DOHH2 (cell line): ENCODE measurements at regions not wholly inside any gene's neighbourhood (a gene's known extent, or its start where the extent isn't known, plus 50 kb on each side); places are given as distances from the start of the nearest gene placed in this dataset.

Experiments used
- H3F3A ChIP-seq: fragments of 200-600 bp; sonication (generic), shearing (Covaris generic); 2 replicates; pipeline ENCODE4 v1.6.0; 2016; ENCODE audit warnings: antibody characterized with exemption, mild to moderate bottlenecking; ENCODE audit not compliant: control insufficient read depth, insufficient read depth
- H3K27ac ChIP-seq: fragments of 200-600 bp; sonication (generic); 2 replicates; pipeline ENCODE4 v1.5.1; 2014; ENCODE audit warnings: low read depth, mild to moderate bottlenecking, low read length, moderate library complexity
- H3K27me3 ChIP-seq: fragments of 200-600 bp; sonication (generic); 2 replicates; pipeline ENCODE4 v1.6.1; 2014; ENCODE audit warnings: mild to moderate bottlenecking, low read length, mixed read lengths; ENCODE audit not compliant: control insufficient read depth
- H3K36me3 ChIP-seq: fragments of 200-600 bp; sonication (generic); 2 replicates; pipeline ENCODE4 v1.6.1; 2014; ENCODE audit warnings: mild to moderate bottlenecking, low read length, moderate library complexity, mixed read lengths; ENCODE audit not compliant: control insufficient read depth
- H3K4me1 ChIP-seq: fragments of 200-600 bp; sonication (generic); 2 replicates; pipeline ENCODE4 v1.6.1; 2014; ENCODE audit warnings: mild to moderate bottlenecking, low read length, mixed read lengths; ENCODE audit not compliant: control insufficient read depth
- H3K4me2 ChIP-seq: fragments of 200-600 bp; sonication (generic); 2 replicates; pipeline ENCODE4 v1.6.0; 2014; ENCODE audit warnings: mild to moderate bottlenecking, low read length, moderate library complexity
- H3K4me3 ChIP-seq: fragments of 200-600 bp; sonication (generic); 2 replicates; pipeline ENCODE4 v1.5.1; 2014; ENCODE audit warnings: mild to moderate bottlenecking, low read length, mixed read lengths
- H3K79me2 ChIP-seq: fragments of 200-600 bp; sonication (generic); 2 replicates; pipeline ENCODE4 v1.6.1; 2014; ENCODE audit warnings: mild to moderate bottlenecking, low read length, mixed read lengths; ENCODE audit not compliant: control insufficient read depth
- H3K9me2 ChIP-seq: fragments of 200-600 bp; sonication (generic); replicated peaks from 2 replicates; pipeline ENCODE4 v1.6.1; 2014; ENCODE audit warnings: mild to moderate bottlenecking, low read length, mixed read lengths; ENCODE audit not compliant: control insufficient read depth
- H3K9me3 ChIP-seq: fragments of 200-600 bp; sonication (generic); 2 replicates; pipeline ENCODE4 v1.6.1; 2014; ENCODE audit warnings: antibody characterized with exemption, low read length, mixed read lengths; ENCODE audit not compliant: control insufficient read depth, insufficient read depth
- H4K20me1 ChIP-seq: fragments of 200-600 bp; sonication (generic); 2 replicates; pipeline ENCODE4 v1.6.0; 2014; ENCODE audit warnings: low read depth, mild to moderate bottlenecking, antibody characterized with exemption, low read length, moderate library complexity; ENCODE audit not compliant: control insufficient read depth, insufficient read depth
- CTCF ChIP-seq: fragments of 200-600 bp; sonication (generic); IDR thresholded peaks from one replicate; pipeline ENCODE4 v1.5.1; 2014; ENCODE audit warnings: antibody characterized with exemption, mild to moderate bottlenecking, low read depth, low read length; ENCODE audit not compliant: poor library complexity, severe bottlenecking
- EZH2phosphoT487 ChIP-seq: fragments of 200-600 bp; sonication (generic); IDR thresholded peaks from 2 replicates; pipeline ENCODE4 v1.6.1; 2017; ENCODE audit warnings: borderline replicate concordance, mild to moderate bottlenecking, antibody characterized with exemption, low read length, moderate library complexity, mixed read lengths

GRCh38 chr12:47377414-47378221 is 297.9 kb upstream of the AMIGO2 start:
- TF ChIP-seq CTCF: no peak
- no peak for TF ChIP-seq EZH2phosphoT487
- H3K4me3 ChIP-seq: no peak overlapping the region
- H3K9me2 ChIP-seq: no peaks in the 10 kb centered on the region
- no peaks in the 10 kb centered on the region for H3K36me3 ChIP-seq
- no peak overlapping the region for H3K4me2 ChIP-seq
- H3F3A ChIP-seq: no peaks in the 10 kb centered on the region
- no peaks in the 10 kb centered on the region for H3K9me3 ChIP-seq
- H3K27ac ChIP-seq: no peak overlapping the region
- H3K79me2 ChIP-seq: no peaks in the 10 kb centered on the region
- H3K4me1 ChIP-seq: peaks cover 2% of the 10 kb centered on the region
- no peaks in the 10 kb centered on the region for H4K20me1 ChIP-seq
- peaks cover 5% of the 10 kb centered on the region; the same call in 1 of the 2 replicates for H3K27me3 ChIP-seq

- H3K27me3 ChIP-seq: peaks cover 5% of the 10 kb centered on the region; the same call in 1 of the 2 replicates
Observed at GRCh38 chr12:47376927-47377326, 297.2 kb upstream of the AMIGO2 start.

GRCh38 chr12:47373554-47374150 is 293.9 kb upstream of the AMIGO2 start:
- H3K4me2 ChIP-seq: no peak overlapping the region
- no peaks in the 10 kb centered on the region for H3K9me3 ChIP-seq
- no peaks in the 10 kb centered on the region for H4K20me1 ChIP-seq
- H3K36me3 ChIP-seq: no peaks in the 10 kb centered on the region
- H3K27ac ChIP-seq: no peak overlapping the region
- no peaks in the 10 kb centered on the region for H3K4me1 ChIP-seq
- H3F3A ChIP-seq: no peaks in the 10 kb centered on the region
- H3K4me3 ChIP-seq: no peak overlapping the region
- no peaks in the 10 kb centered on the region for H3K79me2 ChIP-seq
- peaks cover 5% of the 10 kb centered on the region; the same call in 1 of the 2 replicates for H3K27me3 ChIP-seq
- H3K9me2 ChIP-seq: no peaks in the 10 kb centered on the region
- TF ChIP-seq CTCF (no peak), EZH2phosphoT487 (no peak)

More at GRCh38 chr12:47376927-47377326, 297.2 kb upstream of the AMIGO2 start:
- Histone ChIP-seq H3K4me3 (no peak overlapping the region), H3K79me2 (no peaks in the 10 kb centered on the region), H3K4me1 (no peaks in the 10 kb centered on the region), H4K20me1 (no peaks in the 10 kb centered on the region), H3F3A (no peaks in the 10 kb centered on the region), H3K9me2 (no peaks in the 10 kb centered on the region), H3K4me2 (no peak overlapping the region), H3K36me3 (no peaks in the 10 kb centered on the region), H3K9me3 (no peaks in the 10 kb centered on the region), H3K27ac (no peak overlapping the region)
- TF ChIP-seq EZH2phosphoT487 (no peak), CTCF (no peak)
